Body of pancreas (tissue), 4 donors: ENCODE measurements at regions not wholly inside any gene's neighbourhood (a gene's known extent, or its start where the extent isn't known, plus 50 kb on each side); places are given as distances from the start of the nearest gene placed in this dataset.

Experiments
- ATAC-seq: fragments of 150-250 bp; one replicate; pipeline ENCODE4 v1.9.1; 2016
- DNase-seq, 4 donors: peaks; one replicate each; pipeline ENCODE4 v3.0.0-alpha.2; 2019
- H3K27ac ChIP-seq, 4 donors: fragments of 200-600 bp; sonication (generic); 1 replicate in 3 of 4; 2 replicates in 1 of 4; pipeline versions ENCODE4 v1.5.1 to v1.6.1; 2016 to 2019; ENCODE audit warnings: mild to moderate bottlenecking in 1 of 4, mixed read lengths in 1 of 4, moderate library complexity in 1 of 4
- H3K27me3 ChIP-seq, 2 donors: fragments of 200-600 bp; sonication (generic); one replicate each; pipeline ENCODE4 v1.6.0; 2016; ENCODE audit warnings: mild to moderate bottlenecking in 1 of 2
- H3K36me3 ChIP-seq, 2 donors: fragments of 200-600 bp; sonication (generic); replicated peaks in 1 of 2; 2 replicates each; pipeline ENCODE4 v1.5.1; 2016; ENCODE audit warnings: low read depth in 2 of 2; ENCODE audit not compliant: insufficient read depth in 1 of 2
- H3K4me1 ChIP-seq: fragments of 200-600 bp; sonication (generic); one replicate; pipeline ENCODE4 v1.6.0; 2016
- H3K4me3 ChIP-seq, 2 donors: fragments of 200-600 bp; sonication (generic); 1 replicate in 1 of 2; 2 replicates in 1 of 2; pipeline ENCODE4 v1.5.1; 2016 to 2019
- H3K9me3 ChIP-seq, 3 donors: fragments of 200-600 bp; sonication (generic); 1 replicate in 2 of 3; 2 replicates in 1 of 3; pipeline ENCODE4 v1.5.1; 2016
- POLR2A ChIP-seq, 3 donors: fragments of 450-650 bp; IDR thresholded peaks; one replicate each; pipeline ENCODE4 v1.6.1; 2016; ENCODE audit warnings: antibody characterized with exemption in 3 of 3, mild to moderate bottlenecking in 2 of 3
- WGBS, 2 donors: methylation state at CpG; one replicate each; pipeline ENCODE4 v1.1.5; 2017; 5-methylcytosine and 5-hydroxymethylcytosine counted together
- intact Hi-C: fragments of 100-400 bp; cut with DNase I; formaldehyde crosslinking; loops from one replicate; pipeline ENCODE4 v1.15.1; 2023
- TF ChIP-seq, protein P1 (sequence below), 7 experiments: fragments of 450-650 bp in 4 of 7; fragments of 200-600 bp in 3 of 7; sonication (generic) in 3 of 7; IDR thresholded peaks; one replicate each; pipeline ENCODE4 v1.5.1; 2016 to 2019; ENCODE audit warnings: antibody characterized with exemption in 7 of 7

GRCh38 chr5:163373436-163374084 lies 63.8 kb upstream of the CCNG1 start:
- no peaks in the 10 kb centered on the region for H3K36me3 ChIP-seq
- no peak for ATAC-seq
- no peak for TF ChIP-seq POLR2A (IDR thresholded peaks at IDR 0.05)
- TF ChIP-seq, protein P1, sequence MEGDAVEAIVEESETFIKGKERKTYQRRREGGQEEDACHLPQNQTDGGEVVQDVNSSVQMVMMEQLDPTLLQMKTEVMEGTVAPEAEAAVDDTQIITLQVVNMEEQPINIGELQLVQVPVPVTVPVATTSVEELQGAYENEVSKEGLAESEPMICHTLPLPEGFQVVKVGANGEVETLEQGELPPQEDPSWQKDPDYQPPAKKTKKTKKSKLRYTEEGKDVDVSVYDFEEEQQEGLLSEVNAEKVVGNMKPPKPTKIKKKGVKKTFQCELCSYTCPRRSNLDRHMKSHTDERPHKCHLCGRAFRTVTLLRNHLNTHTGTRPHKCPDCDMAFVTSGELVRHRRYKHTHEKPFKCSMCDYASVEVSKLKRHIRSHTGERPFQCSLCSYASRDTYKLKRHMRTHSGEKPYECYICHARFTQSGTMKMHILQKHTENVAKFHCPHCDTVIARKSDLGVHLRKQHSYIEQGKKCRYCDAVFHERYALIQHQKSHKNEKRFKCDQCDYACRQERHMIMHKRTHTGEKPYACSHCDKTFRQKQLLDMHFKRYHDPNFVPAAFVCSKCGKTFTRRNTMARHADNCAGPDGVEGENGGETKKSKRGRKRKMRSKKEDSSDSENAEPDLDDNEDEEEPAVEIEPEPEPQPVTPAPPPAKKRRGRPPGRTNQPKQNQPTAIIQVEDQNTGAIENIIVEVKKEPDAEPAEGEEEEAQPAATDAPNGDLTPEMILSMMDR (IDR thresholded peaks at IDR 0.05) = no peak
- 57 to 70% methylated on average over 2 of the region's 2 CpGs for WGBS, 2 donors
- no peaks in the 10 kb centered on the region for H3K27me3 ChIP-seq
- H3K4me1 ChIP-seq = no peaks in the 10 kb centered on the region
- H3K27ac ChIP-seq = no peak overlapping the region
- intact Hi-C loops = no loop called here
- no peaks in the 10 kb centered on the region for H3K9me3 ChIP-seq
- no peak overlapping the region for H3K4me3 ChIP-seq
- DNase-seq = no peak

DNA sequence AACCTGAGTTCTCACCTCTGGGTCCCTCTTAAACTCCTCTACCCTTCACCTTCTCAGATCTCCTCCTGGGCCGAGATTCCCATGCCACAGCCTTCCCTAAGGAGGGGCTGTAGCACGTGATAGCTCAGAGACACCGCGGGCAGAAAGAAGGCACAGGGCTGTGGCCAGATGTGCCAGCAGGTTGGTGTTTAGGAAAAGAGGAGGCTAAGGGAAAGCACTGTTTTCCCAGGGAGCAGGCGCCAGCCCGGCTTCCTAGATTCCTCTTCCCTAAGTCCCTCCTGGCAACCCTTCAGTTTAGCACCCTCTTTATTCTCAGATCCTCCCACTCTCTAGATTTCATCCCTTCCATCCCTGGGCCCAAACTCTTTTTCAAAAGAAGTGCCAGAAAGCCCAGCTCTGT lies 59.4 kb upstream of the CCNG1 start:
- Histone ChIP-seq H3K4me3 (no peak overlapping the region), H3K27ac (no peak overlapping the region), H3K36me3 (no peaks in the 10 kb centered on the region), H3K4me1 (peaks cover 11% of the 10 kb centered on the region), H3K27me3 (no peaks in the 10 kb centered on the region), H3K9me3 (no peaks in the 10 kb centered on the region)
- no peak for ATAC-seq
- 85 to 90% methylated on average over 6 of the region's 6 CpGs for WGBS, 2 donors
- intact Hi-C loops = no loop called here
- DNase-seq = no peak
- TF ChIP-seq, protein P1 (IDR thresholded peaks at IDR 0.05) = no peak
- TF ChIP-seq POLR2A (IDR thresholded peaks at IDR 0.05) = no peak

DNA sequence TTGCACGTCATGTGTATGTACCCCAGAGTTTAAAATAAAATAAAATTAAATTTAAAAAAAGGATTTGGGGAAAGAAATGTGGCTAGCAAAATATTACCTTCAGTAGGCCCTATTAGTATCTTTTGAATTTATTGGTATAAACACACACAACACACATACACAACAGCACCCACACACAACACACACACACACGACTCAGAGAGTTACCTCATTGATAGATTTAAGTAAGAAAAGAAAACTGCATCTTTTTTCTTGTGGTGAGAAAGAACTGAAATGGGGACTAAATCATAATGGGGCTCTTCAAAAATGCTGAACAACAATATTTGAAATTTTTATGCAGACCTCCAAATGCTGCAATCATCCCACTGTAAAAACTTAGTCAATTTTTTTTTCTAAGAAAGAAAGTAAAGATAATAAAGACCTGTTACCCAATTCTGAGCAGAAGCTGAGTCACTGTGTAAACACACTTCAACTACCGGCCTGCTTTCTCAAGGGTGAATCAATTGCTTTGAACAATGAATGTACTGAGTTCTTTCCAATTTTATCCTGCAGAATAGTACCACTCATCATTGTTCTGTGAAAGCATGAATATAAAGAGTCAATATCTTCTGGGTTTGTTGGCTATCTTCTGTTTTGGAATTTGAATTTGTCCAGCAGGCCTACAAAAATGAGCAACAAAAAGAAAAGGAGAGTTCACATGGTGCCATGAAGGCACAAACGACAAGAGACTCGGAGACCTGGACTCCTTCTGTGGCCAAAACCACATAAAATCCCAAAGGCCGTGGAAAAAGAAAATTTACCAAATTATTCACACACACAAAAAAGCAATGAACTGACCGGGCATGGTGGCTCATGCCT lies 57.9 kb upstream of the CCNG1 start:
- Histone ChIP-seq H3K4me3 (no peak overlapping the region), H3K27me3 (no peaks in the 10 kb centered on the region), H3K9me3 (no peaks in the 10 kb centered on the region), H3K36me3 (no peaks in the 10 kb centered on the region), H3K4me1 (peaks cover 16% of the 10 kb centered on the region), H3K27ac (peak overlapping the region in 1 of 4 donors; percentile 14)
- 66 to 68% methylated on average over 7 of the region's 7 CpGs for WGBS, 2 donors
- intact Hi-C loops = no loop called here
- peak; percentile 89 for ATAC-seq
- no peak for TF ChIP-seq POLR2A (IDR thresholded peaks at IDR 0.05)
- TF ChIP-seq, protein P1 (IDR thresholded peaks at IDR 0.05) = no peak
- DNase-seq = peak in 3 of 4 donors; percentile 29 to 56 (median 41)

DNA sequence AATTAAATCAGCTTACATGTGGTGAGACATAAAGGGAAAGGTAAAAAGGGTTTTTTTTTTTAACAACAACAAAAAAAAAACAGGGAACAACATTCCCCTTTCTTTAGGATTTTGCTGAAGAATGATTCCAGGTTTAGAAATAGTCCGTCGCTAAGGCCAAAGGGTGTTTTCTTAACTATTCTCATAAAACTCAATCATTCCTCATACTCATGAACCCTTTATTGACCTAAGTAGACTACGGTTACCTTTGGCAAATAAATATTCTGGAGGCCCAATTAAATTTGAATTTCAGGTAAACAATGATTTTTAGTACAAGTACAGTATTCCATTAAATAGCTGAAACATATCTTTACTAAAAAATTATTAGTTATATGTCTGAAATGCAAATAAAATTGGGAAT lies 55.6 kb upstream of the CCNG1 start:
- WGBS, 2 donors = 83 to 85% methylated on average over 3 of the region's 3 CpGs
- no peaks in the 10 kb centered on the region for H3K27me3 ChIP-seq
- no peaks in the 10 kb centered on the region for H3K36me3 ChIP-seq
- DNase-seq (no peak), ATAC-seq (no peak)
- no peaks in the 10 kb centered on the region for H3K9me3 ChIP-seq
- H3K4me3 ChIP-seq = no peak overlapping the region
- TF ChIP-seq, protein P1 (IDR thresholded peaks at IDR 0.05) = no peak
- TF ChIP-seq POLR2A (IDR thresholded peaks at IDR 0.05) = no peak
- intact Hi-C loops = no loop called here
- H3K27ac ChIP-seq = no peak overlapping the region
- peaks cover 25% of the 10 kb centered on the region for H3K4me1 ChIP-seq
